ENCODE measurements at regions not wholly inside any gene's neighbourhood (a gene's known extent, or its start where the extent isn't known, plus 50 kb on each side); places are given as distances from the start of the nearest gene placed in this dataset.

DNA sequence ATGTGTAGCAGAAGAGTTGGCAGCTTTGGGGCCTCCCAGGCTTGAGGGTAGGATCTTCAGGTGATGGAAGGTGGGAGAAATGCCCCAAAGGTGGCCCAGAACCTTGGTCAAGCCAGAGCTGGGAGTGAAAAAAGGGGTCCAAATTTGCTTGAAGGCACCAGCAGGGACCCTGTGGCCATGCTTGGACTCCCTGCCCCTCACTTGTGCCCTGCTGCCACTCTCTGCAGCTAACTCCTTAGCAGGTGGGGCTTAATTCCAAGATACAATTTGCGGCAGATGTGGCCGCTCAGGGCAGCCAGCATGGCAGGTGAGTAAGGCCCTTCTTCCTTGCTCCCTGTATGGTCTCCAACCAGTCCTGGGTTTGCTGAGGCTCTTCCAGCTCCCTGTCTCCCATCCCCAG, 51.3 kb upstream of the ADRA1D start:
- no peak for DNase-seq (ENCODE audit: low read depth)

DNA sequence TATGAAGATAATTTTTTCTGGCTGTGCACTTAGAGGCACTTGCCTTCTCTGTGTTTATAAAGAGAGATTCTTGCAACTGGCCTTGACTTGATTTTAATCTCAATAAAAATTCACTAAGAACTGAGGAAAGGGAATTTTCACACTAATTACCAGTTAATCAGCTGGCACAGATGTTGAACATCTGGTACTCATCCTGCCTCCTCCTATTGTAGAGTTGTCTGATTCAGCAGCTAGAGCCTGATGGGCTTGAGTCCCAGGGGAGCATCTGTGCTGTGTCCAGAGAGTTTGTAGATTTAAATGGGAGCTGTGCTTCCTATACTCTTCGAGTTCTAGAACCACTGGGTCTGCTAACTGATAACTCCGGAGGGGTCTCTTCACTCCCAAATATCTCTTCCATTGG, 50.7 kb upstream of the ADRA1D start:
- DNase-seq (ENCODE audit: low read depth) = no peak

DNA sequence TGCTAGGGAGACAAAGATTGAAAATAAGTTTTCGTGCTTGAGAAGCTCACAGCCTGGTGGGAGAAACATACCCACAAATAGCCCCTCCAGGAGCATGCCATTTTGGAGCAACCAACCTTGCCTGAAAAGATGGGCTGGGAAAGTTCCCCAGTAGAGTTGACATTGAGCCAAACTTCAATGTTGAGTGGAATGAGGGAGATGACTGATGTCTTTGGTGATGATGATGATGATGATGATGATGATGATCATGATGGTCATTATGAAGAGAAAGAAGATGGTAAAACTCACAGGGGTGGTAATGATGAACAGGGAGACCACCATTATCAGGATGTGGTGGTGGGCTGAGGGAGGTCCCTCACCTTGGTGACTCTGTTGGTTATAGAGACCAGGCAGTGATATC, 50.1 kb upstream of the ADRA1D start:
- no peak for DNase-seq (ENCODE audit: low read depth)
